HepG2 (cell line): ENCODE measurements at regions not wholly inside any gene's neighbourhood (a gene's known extent, or its start where the extent isn't known, plus 50 kb on each side); places are given as distances from the start of the nearest gene placed in this dataset.

Experiments used
- ATAC-seq: fragments of 200-7000 bp; cut with Tn5 transposase; 3 replicates; pipeline ENCODE4 v1.9.1; 2020; ENCODE audit warnings: mild to moderate bottlenecking, moderate library complexity
- BruUV-seq: library from RNA; stranded (reverse); fragments of 400-500 nt; replicated peaks from 2 replicates; lab custom pipeline; 2021; lab: Mats Ljungman, UMichigan
- CTCF ChIA-PET: fragments of 300-600 bp; formaldehyde crosslinking; extraction: SDS; loops from one replicate; lab custom pipeline; 2021; ENCODE audit warnings: low total read pairs, inconsistent platforms, low intra/inter-chr PET ratio; lab: Yijun Ruan, JAX
- POLR2A ChIA-PET: fragments of 350-600 bp; sonication (Branson Sonifier 250); formaldehyde crosslinking; loops from one replicate; lab custom pipeline; 2020; ENCODE audit warnings: antibody characterized with exemption, inconsistent platforms; lab: Yijun Ruan, JAX
- DNase-seq: peaks from one replicate; pipeline ENCODE4 v3.0.0-alpha.2; 2015; ENCODE audit warnings: low spot score
- FAIRE-seq: peaks from 3 replicates; lab custom pipeline; 2011; peaks lifted over from hg19 to GRCh38; lab: Jason Lieb, UNC
- H2AFZ ChIP-seq: one replicate; pipeline ENCODE4 v1.6.1; 2011; ENCODE audit warnings: low read length, inconsistent platforms
- H3K27ac ChIP-seq: fragments of 300-600 bp; 3 replicates; pipeline ENCODE4 v1.8.0; 2011; ENCODE audit warnings: mixed run types, mild to moderate bottlenecking, mixed read lengths, low read length, inconsistent platforms; ENCODE audit not compliant: insufficient read depth; ENCODE audit errors: extremely low read length
- H3K27me3 ChIP-seq, 2 experiments: fragments of 200-600 bp in 1 of 2; 2 replicates in 1 of 2; 3 replicates in 1 of 2; pipeline versions ENCODE4 v1.6.0 to v1.8.0; 2011; ENCODE audit warnings: low read length in 2 of 2, mild to moderate bottlenecking in 2 of 2, moderate library complexity in 2 of 2, inconsistent platforms in 1 of 2; ENCODE audit not compliant: insufficient read depth in 2 of 2, control insufficient read depth in 1 of 2
- H3K36me3 ChIP-seq, 2 experiments: fragments of 200-600 bp in 1 of 2; replicated peaks in 1 of 2; 2 replicates in 1 of 2; 3 replicates in 1 of 2; pipeline versions ENCODE4 v1.5.1 to v1.8.0; 2011; ENCODE audit warnings: low read length in 2 of 2, inconsistent platforms in 1 of 2; ENCODE audit not compliant: insufficient read depth in 2 of 2, control insufficient read depth in 1 of 2
- H3K4me1 ChIP-seq: 2 replicates; pipeline ENCODE4 v1.5.1; 2012; ENCODE audit warnings: low read length, inconsistent platforms; ENCODE audit not compliant: insufficient read depth
- H3K4me2 ChIP-seq: 2 replicates; pipeline ENCODE4 v1.6.0; 2011; ENCODE audit warnings: low read depth, low read length, inconsistent platforms
- H3K4me3 ChIP-seq, 3 experiments: fragments of 200-600 bp in 1 of 3; sonication (generic), shearing (Covaris generic) in 1 of 3; replicated peaks in 1 of 3; 2 replicates each; pipeline ENCODE4 v1.5.1; 2011 to 2016; ENCODE audit warnings: low read length in 3 of 3, inconsistent platforms in 2 of 3, low read depth in 2 of 3, mild to moderate bottlenecking in 2 of 3, control low read depth in 1 of 3, mixed read lengths in 1 of 3; ENCODE audit not compliant: insufficient read depth in 1 of 3
- H3K79me2 ChIP-seq: one replicate; pipeline ENCODE4 v1.6.1; 2011; ENCODE audit warnings: low read length, inconsistent platforms; ENCODE audit not compliant: insufficient read depth
- H3K9ac ChIP-seq: 2 replicates; pipeline ENCODE4 v1.6.0; 2011; ENCODE audit warnings: mild to moderate bottlenecking, low read depth, low read length, inconsistent platforms; ENCODE audit not compliant: insufficient read depth
- H3K9me3 ChIP-seq: 2 replicates; pipeline ENCODE4 v1.5.1; 2012; ENCODE audit warnings: mild to moderate bottlenecking, low read length
- H4K20me1 ChIP-seq: 2 replicates; pipeline ENCODE4 v1.6.0; 2011; ENCODE audit warnings: inconsistent platforms, mild to moderate bottlenecking, low read length, moderate library complexity; ENCODE audit not compliant: insufficient read depth
- HOXA5 ChIP-seq: sonication (generic); formaldehyde crosslinking; IDR thresholded peaks from 2 replicates; pipeline ENCODE4 v1.4.0; 2020; ENCODE audit warnings: missing genetic modification reagents
- IRF2 ChIP-seq: IDR thresholded peaks from 2 replicates; pipeline ENCODE4 v1.6.1; 2018; ENCODE audit warnings: missing genetic modification reagents, missing compliant biosample characterization
- JUND ChIP-seq: sonication (generic); formaldehyde crosslinking; IDR thresholded peaks from 2 replicates; pipeline ENCODE4 v1.8.0; 2022; ENCODE audit warnings: mild to moderate bottlenecking, missing genetic modification reagents
- MAFF ChIP-seq: IDR thresholded peaks from 2 replicates; pipeline ENCODE4 v1.6.1; 2011; ENCODE audit warnings: low read depth, low read length, improper control_type of control experiment
- MAFK ChIP-seq, 2 experiments: IDR thresholded peaks in 1 of 2; conservative IDR thresholded peaks in 1 of 2; 2 replicates each; pipeline ENCODE4 v1.6.1; 2011; ENCODE audit warnings: improper control_type of control experiment in 2 of 2, low read length in 2 of 2
- PHF8 ChIP-seq: sonication (generic); formaldehyde crosslinking; IDR thresholded peaks from 2 replicates; pipeline ENCODE4 v1.5.0; 2020; ENCODE audit warnings: missing genetic modification reagents
- RARG ChIP-seq: sonication (generic); formaldehyde crosslinking; IDR thresholded peaks from 2 replicates; pipeline ENCODE4 v1.4.0; 2020; ENCODE audit warnings: low read depth, mild to moderate bottlenecking, missing genetic modification reagents
- SOX5 ChIP-seq: IDR thresholded peaks from 2 replicates; pipeline ENCODE4 v1.6.1; 2016; ENCODE audit warnings: borderline replicate concordance
- ZNF124 ChIP-seq: sonication (generic); formaldehyde crosslinking; IDR thresholded peaks from 2 replicates; pipeline ENCODE4 v1.4.0; 2020; ENCODE audit warnings: missing genetic modification reagents
- WGBS: methylation state at CpG from one replicate; pipeline ENCODE4 v1.1.6; 2017; ENCODE audit warnings: low lambda C conversion rate; 5-methylcytosine and 5-hydroxymethylcytosine counted together
- in situ Hi-C: cut with HindIII; loops from 2 replicates; pipeline ENCODE4 v1.10.0; 2017; ENCODE audit warnings: low pct_unique_long_range_greater_than_20kb; ENCODE audit not compliant: extremely low pct_ligation_motif_present
- intact Hi-C: fragments of 100-400 bp; cut with micrococcal nuclease; formaldehyde crosslinking; loops from one replicate; pipeline ENCODE4 v1.10.0; 2022; ENCODE audit not compliant: unreplicated experiment

- CTCF ChIA-PET = no interaction called here
- no TSS peak for BruUV-seq
- Histone ChIP-seq H3K9me3 (peaks cover 12% of the 10 kb centered on the region; the same call in 1 of the 2 replicates), H3K4me1 (no peaks in the 10 kb centered on the region), H3K9ac (no peak overlapping the region)
- DNase-seq = no peak
- no peak for TF ChIP-seq IRF2
- TF ChIP-seq MAFF = peak; percentile 92
- peak; percentile 94 to 96 for TF ChIP-seq MAFK (conservative IDR thresholded peaks at IDR 0.05 in 1 of 2, IDR thresholded peaks at IDR 0.05 in 1 of 2; ENCODE audit: low read length in 2 of 2)
- no peak for TF ChIP-seq RARG (CRISPR knock-in tag)
- no peak for TF ChIP-seq ZNF124 (CRISPR knock-in tag)
- TF ChIP-seq, all 625 proteins: peak for 2
- H3K4me2 ChIP-seq = no peak overlapping the region
- H3K27ac ChIP-seq = no peak overlapping the region
- in situ Hi-C loops = no loop called here
- H3K4me3 ChIP-seq = no peak overlapping the region
- no peaks in the 10 kb centered on the region for H3K79me2 ChIP-seq
- ATAC-seq (no peak), FAIRE-seq (no peak)
- H2AFZ ChIP-seq = no peak overlapping the region
- no peaks in the 10 kb centered on the region for H4K20me1 ChIP-seq
- H3K27me3 ChIP-seq = no peaks in the 10 kb centered on the region
- no peaks in the 10 kb centered on the region for H3K36me3 ChIP-seq
- 15% methylated on average over 3 of the region's 3 CpGs for WGBS
- POLR2A ChIA-PET = no interaction called here
- intact Hi-C loops = no loop called here
Measured at GRCh38 chr17:71315568-71315967, 805.3 kb upstream of the SOX9 start.

GRCh38 chr17:71316176-71316897 is 804.5 kb upstream of the SOX9 start:
- no peaks in the 10 kb centered on the region for H3K79me2 ChIP-seq

More at GRCh38 chr17:71316176-71316897, 804.5 kb upstream of the SOX9 start:
- Histone ChIP-seq H3K4me1 (no peaks in the 10 kb centered on the region), H3K9me3 (peaks cover 10% of the 10 kb centered on the region; the same call in 1 of the 2 replicates)
- FAIRE-seq (no peak), ATAC-seq (no peak)
- WGBS = 46% methylated on average over 4 of the region's 4 CpGs
- TF ChIP-seq SOX5 (CRISPR knock-in tag) (no peak), HOXA5 (CRISPR knock-in tag) (no peak), PHF8 (CRISPR knock-in tag) (no peak), JUND (CRISPR knock-in tag) (no peak)
- TF ChIP-seq, all 625 proteins: peak for 0
- no peaks in the 10 kb centered on the region for H3K27me3 ChIP-seq
- DNase-seq = no peak
- H3K4me3 ChIP-seq = no peak overlapping the region
- ChIA-PET POLR2A (no interaction called here), CTCF (no interaction called here)
- no peaks in the 10 kb centered on the region for H4K20me1 ChIP-seq
- no peak overlapping the region for H2AFZ ChIP-seq
- in situ Hi-C loops = no loop called here
- no peak overlapping the region for H3K9ac ChIP-seq
- no TSS peak for BruUV-seq
- H3K36me3 ChIP-seq = no peaks in the 10 kb centered on the region
- H3K27ac ChIP-seq = no peak overlapping the region
- H3K4me2 ChIP-seq = no peak overlapping the region
- intact Hi-C loops = no loop called here
